GM12878 (cell line): ENCODE measurements at regions not wholly inside any gene's neighbourhood (a gene's known extent, or its start where the extent isn't known, plus 50 kb on each side); places are given as distances from the start of the nearest gene placed in this dataset.

Experiments used
- ATAC-seq: fragments of 200-7000 bp; cut with Tn5 transposase; 3 replicates; pipeline ENCODE4 v1.9.1; 2020; ENCODE audit warnings: mild to moderate bottlenecking, moderate library complexity
- BruUV-seq: library from RNA; stranded (reverse); fragments of 400-500 nt; replicated peaks from 2 replicates; lab custom pipeline; 2021; lab: Mats Ljungman, UMichigan
- CTCF ChIA-PET: fragments of 300-600 bp; sonication (Branson Sonifier 250); formaldehyde crosslinking; extraction: SDS; loops from one replicate; lab custom pipeline; 2021; ENCODE audit warnings: inconsistent platforms; lab: Yijun Ruan, JAX
- POLR2A ChIA-PET: fragments of 350-600 bp; formaldehyde crosslinking; extraction: SDS; loops from one replicate; lab custom pipeline; 2021; ENCODE audit warnings: inconsistent platforms; lab: Charles Lee
- RAD21 ChIA-PET: fragments of 300-600 bp; sonication (Branson Sonifier 250); formaldehyde crosslinking; loops from one replicate; lab custom pipeline; 2023; ENCODE audit warnings: antibody characterized with exemption; ENCODE audit not compliant: unreplicated experiment; lab: Charles Lee
- SMC1A ChIA-PET: fragments of 300-600 bp; sonication (Branson Sonifier 250); formaldehyde crosslinking; loops from one replicate; lab custom pipeline; 2023; ENCODE audit not compliant: unreplicated experiment, uncharacterized antibody; lab: Charles Lee
- DNase-seq: peaks from one replicate; pipeline ENCODE4 v3.0.0-alpha.2; 2011; ENCODE audit warnings: low read depth, low spot score
- FAIRE-seq: peaks from 3 replicates; lab custom pipeline; 2011; peaks lifted over from hg19 to GRCh38; lab: Jason Lieb, UNC
- H2AFZ ChIP-seq: 2 replicates; pipeline ENCODE4 v1.6.0; 2011; ENCODE audit warnings: low read depth, low read length, control low read depth; ENCODE audit not compliant: control insufficient read depth
- H3K27ac ChIP-seq: 2 replicates; pipeline ENCODE4 v1.5.1; 2011; ENCODE audit warnings: control low read depth; ENCODE audit not compliant: control insufficient read depth, insufficient read depth
- H3K27me3 ChIP-seq, 2 experiments: replicated peaks in 1 of 2; 2 replicates each; pipeline versions ENCODE4 v1.6.0 to v1.6.1; 2011; ENCODE audit warnings: low read length in 1 of 2; ENCODE audit not compliant: control insufficient read depth in 2 of 2, insufficient read depth in 2 of 2
- H3K36me3 ChIP-seq, 2 experiments: 2 replicates each; pipeline ENCODE4 v1.5.1; 2011; ENCODE audit warnings: low read length in 1 of 2; ENCODE audit not compliant: control insufficient read depth in 2 of 2, insufficient read depth in 2 of 2
- H3K4me1 ChIP-seq: 2 replicates; pipeline ENCODE4 v1.6.1; 2011; ENCODE audit warnings: mild to moderate bottlenecking, low read length, moderate library complexity, mixed read lengths; ENCODE audit not compliant: control insufficient read depth, insufficient read depth
- H3K4me2 ChIP-seq: 2 replicates; pipeline ENCODE4 v1.6.0; 2011; ENCODE audit warnings: control low read depth; ENCODE audit not compliant: control insufficient read depth, insufficient read depth
- H3K4me3 ChIP-seq: fragments of 200-600 bp; sonication (generic); 2 replicates; pipeline ENCODE4 v1.5.1; 2016
- H3K79me2 ChIP-seq: 2 replicates; pipeline ENCODE4 v1.6.0; 2011; ENCODE audit warnings: low read length; ENCODE audit not compliant: control insufficient read depth, insufficient read depth
- H3K9ac ChIP-seq: 2 replicates; pipeline ENCODE4 v1.8.0; 2011; ENCODE audit warnings: low read length, control low read depth, mixed read lengths; ENCODE audit not compliant: control insufficient read depth, insufficient read depth
- H3K9me3 ChIP-seq: replicated peaks from 3 replicates; pipeline ENCODE4 v1.5.1; 2011; ENCODE audit warnings: mild to moderate bottlenecking, low read length; ENCODE audit not compliant: control insufficient read depth, insufficient read depth
- H4K20me1 ChIP-seq: 2 replicates; pipeline ENCODE4 v1.6.0; 2011; ENCODE audit not compliant: control insufficient read depth, insufficient read depth
- ATF2 ChIP-seq: IDR thresholded peaks from 2 replicates; pipeline ENCODE4 v1.6.1; 2012; ENCODE audit warnings: low read length, inconsistent platforms
- BACH1 ChIP-seq: fragments of 450-650 bp; IDR thresholded peaks from 2 replicates; pipeline ENCODE4 v1.6.1; 2017; ENCODE audit warnings: mild to moderate bottlenecking, borderline replicate concordance
- CEBPB ChIP-seq, 2 experiments: fragments of 150-350 bp in 1 of 2; IDR thresholded peaks; 2 replicates each; pipeline ENCODE4 v1.6.1; 2012 to 2014; ENCODE audit warnings: low read depth in 2 of 2, low read length in 2 of 2, borderline replicate concordance in 1 of 2, inconsistent platforms in 1 of 2
- CTCF ChIP-seq, 3 experiments: IDR thresholded peaks in 2 of 3; conservative IDR thresholded peaks in 1 of 3; 2 replicates each; pipeline ENCODE4 v1.5.1; 2011; ENCODE audit warnings: low read depth in 3 of 3, low read length in 3 of 3, mild to moderate bottlenecking in 3 of 3, control low read depth in 2 of 3, moderate library complexity in 2 of 3, inconsistent platforms in 1 of 3, mixed read lengths in 1 of 3; ENCODE audit not compliant: control insufficient read depth in 2 of 3, insufficient read depth in 1 of 3; ENCODE audit errors: extremely low read depth in 1 of 3
- EGR1 ChIP-seq, 2 experiments: IDR thresholded peaks; 1 replicate in 1 of 2; 2 replicates in 1 of 2; pipeline ENCODE4 v1.6.1; 2011 to 2012; ENCODE audit warnings: low read depth in 2 of 2, low read length in 2 of 2, borderline replicate concordance in 1 of 2, mild to moderate bottlenecking in 1 of 2, moderate library complexity in 1 of 2
- IRF4 ChIP-seq: IDR thresholded peaks from 2 replicates; pipeline ENCODE4 v1.6.1; 2011; ENCODE audit warnings: low read depth, low read length
- NFYB ChIP-seq: IDR thresholded peaks from 2 replicates; pipeline ENCODE4 v1.6.1; 2011; ENCODE audit warnings: low read depth, mild to moderate bottlenecking, low read length, improper control_type of control experiment, moderate library complexity; ENCODE audit not compliant: insufficient read depth
- PML ChIP-seq: IDR thresholded peaks from 2 replicates; pipeline ENCODE4 v1.6.1; 2012; ENCODE audit warnings: low read length, inconsistent platforms
- RAD21 ChIP-seq: IDR thresholded peaks from 2 replicates; pipeline ENCODE4 v1.6.1; 2011; ENCODE audit warnings: mild to moderate bottlenecking, low read depth, low read length, moderate library complexity; ENCODE audit not compliant: insufficient read depth
- SREBF2 ChIP-seq: IDR thresholded peaks from 2 replicates; pipeline ENCODE4 v1.6.1; 2012; ENCODE audit warnings: mild to moderate bottlenecking, low read length
- WRNIP1 ChIP-seq: IDR thresholded peaks from 2 replicates; pipeline ENCODE4 v1.6.1; 2011; ENCODE audit warnings: low read depth, low read length, improper control_type of control experiment, borderline replicate concordance
- ZBTB4 ChIP-seq: fragments of 450-650 bp; formaldehyde crosslinking; IDR thresholded peaks from 2 replicates; pipeline ENCODE4 v1.4.0; 2022; ENCODE audit warnings: mild to moderate bottlenecking, moderate library complexity
- WGBS: methylation state at CpG from one replicate; pipeline ENCODE4 v1.1.6; 2016; ENCODE audit warnings: low lambda C conversion rate; ENCODE audit not compliant: insufficient replicate concordance, insufficient coverage; ENCODE audit errors: missing lambda C conversion rate; 5-methylcytosine and 5-hydroxymethylcytosine counted together
- in situ Hi-C: fragments of 300-500 bp; cut with MboI; formaldehyde crosslinking; loops from 9 replicates; pipeline ENCODE4 v1.14.3; 2018; ENCODE audit warnings: mixed read lengths
- intact Hi-C: fragments of 100-400 bp; cut with micrococcal nuclease; formaldehyde crosslinking; loops from one replicate; pipeline ENCODE4 v1.14.2; 2022; ENCODE audit not compliant: unreplicated experiment

- Histone ChIP-seq H3K36me3 (no peaks in the 10 kb centered on the region), H3K4me3 (no peak overlapping the region), H2AFZ (no peak overlapping the region), H3K9ac (no peak overlapping the region), H4K20me1 (no peaks in the 10 kb centered on the region), H3K9me3 (no peaks in the 10 kb centered on the region), H3K4me1 (no peaks in the 10 kb centered on the region), H3K4me2 (no peak overlapping the region), H3K79me2 (no peaks in the 10 kb centered on the region), H3K27me3 (no peaks in the 10 kb centered on the region), H3K27ac (no peak overlapping the region)
- WGBS: 35% methylated on average over 8 of the region's 8 CpGs
- ChIA-PET RAD21 (no interaction called here), CTCF (no interaction called here), POLR2A (no interaction called here), SMC1A (no interaction called here)
- in situ Hi-C loops: no loop called here
- intact Hi-C loops: no loop called here
- DNase-seq (no peak), ATAC-seq (no peak), FAIRE-seq (no peak)
- BruUV-seq: no TSS peak
- no peak for TF ChIP-seq PML
- no peak for TF ChIP-seq IRF4
Observed at GRCh38 chr4:189302719-189303118, 638.0 kb upstream of the FRG1 start.

GRCh38 chr4:189304167-189304566 lies 636.5 kb upstream of the FRG1 start:
- no TSS peak for BruUV-seq
- no peaks in the 10 kb centered on the region for H4K20me1 ChIP-seq
- no peaks in the 10 kb centered on the region for H3K79me2 ChIP-seq
- POLR2A ChIA-PET: no interaction called here
- intact Hi-C loops: no loop called here
- CTCF ChIA-PET: no interaction called here
- no peaks in the 10 kb centered on the region for H3K9me3 ChIP-seq
- WGBS: 25% methylated on average over 2 of the region's 2 CpGs
- FAIRE-seq: no peak
- H3K4me3 ChIP-seq: no peak overlapping the region
- no peak overlapping the region for H3K27ac ChIP-seq
- no peak overlapping the region for H3K9ac ChIP-seq
- RAD21 ChIA-PET: no interaction called here
- no peak overlapping the region for H2AFZ ChIP-seq
- no peak for ATAC-seq
- H3K4me1 ChIP-seq: no peaks in the 10 kb centered on the region
- no peaks in the 10 kb centered on the region for H3K36me3 ChIP-seq
- no peak for DNase-seq
- in situ Hi-C loops: no loop called here
- no peaks in the 10 kb centered on the region for H3K27me3 ChIP-seq
- SMC1A ChIA-PET: no interaction called here
- no peak overlapping the region for H3K4me2 ChIP-seq
- TF ChIP-seq WRNIP1: no peak
- no peak for TF ChIP-seq CTCF (IDR thresholded peaks at IDR 0.05 in 2 of 3, conservative IDR thresholded peaks at IDR 0.05 in 1 of 3; ENCODE audit: control insufficient read depth in 2 of 3, extremely low read depth in 1 of 3, insufficient read depth in 1 of 3, low read depth in 3 of 3, low read length in 3 of 3)
- TF ChIP-seq EGR1 (IDR thresholded peaks at IDR 0.05; ENCODE audit: borderline replicate concordance in 1 of 2, low read depth in 2 of 2, low read length in 2 of 2): no peak
- no peak for TF ChIP-seq BACH1
- TF ChIP-seq NFYB: no peak
- no peak for TF ChIP-seq CEBPB (IDR thresholded peaks at IDR 0.05; ENCODE audit: borderline replicate concordance in 1 of 2, low read depth in 2 of 2, low read length in 2 of 2)
- TF ChIP-seq SREBF2: no peak
- TF ChIP-seq ATF2: no peak
- no peak for TF ChIP-seq RAD21
- TF ChIP-seq ZBTB4 (CRISPR knock-in tag): no peak
